Mesenchymal stem cell (in vitro differentiated cells and primary cell): ENCODE measurements at regions not wholly inside any gene's neighbourhood (a gene's known extent, or its start where the extent isn't known, plus 50 kb on each side); places are given as distances from the start of the nearest gene placed in this dataset.

Source experiments
- DNase-seq: peaks from one replicate; pipeline ENCODE4 v3.0.0-alpha.2; 2013
- H2AFZ ChIP-seq: one replicate; pipeline ENCODE4 v1.6.1; 2013; ENCODE audit warnings: low read depth, mild to moderate bottlenecking, control low read depth, inconsistent platforms, low read length, moderate library complexity
- H2AK5ac ChIP-seq: 2 replicates; pipeline ENCODE4 v1.6.1; 2013; ENCODE audit warnings: low read length, moderate library complexity, mild to moderate bottlenecking, inconsistent platforms; ENCODE audit not compliant: severe bottlenecking
- H2BK120ac ChIP-seq: one replicate; pipeline ENCODE4 v1.6.1; 2013; ENCODE audit warnings: low read depth, mild to moderate bottlenecking, inconsistent platforms, low read length, moderate library complexity
- H2BK12ac ChIP-seq, 2 experiments: one replicate each; pipeline ENCODE4 v1.6.1; 2013; ENCODE audit warnings: inconsistent platforms in 2 of 2, low read length in 2 of 2, mild to moderate bottlenecking in 2 of 2, moderate library complexity in 2 of 2, control low read depth in 1 of 2
- H2BK15ac ChIP-seq: one replicate; pipeline ENCODE4 v1.6.1; 2013; ENCODE audit warnings: mild to moderate bottlenecking, low read depth, inconsistent platforms; ENCODE audit not compliant: poor library complexity, severe bottlenecking
- H2BK5ac ChIP-seq: 2 replicates; pipeline ENCODE4 v1.6.1; 2013; ENCODE audit warnings: low read depth, mild to moderate bottlenecking, low read length, control low read depth, inconsistent platforms; ENCODE audit not compliant: poor library complexity, severe bottlenecking
- H3K14ac ChIP-seq, 2 experiments: one replicate each; pipeline ENCODE4 v1.6.1; 2013; ENCODE audit warnings: inconsistent platforms in 2 of 2, low read length in 2 of 2, control low read depth in 1 of 2, mild to moderate bottlenecking in 1 of 2, moderate library complexity in 1 of 2
- H3K18ac ChIP-seq, 2 experiments: one replicate each; pipeline ENCODE4 v1.6.1; 2013; ENCODE audit warnings: inconsistent platforms in 2 of 2, low read length in 2 of 2, control low read depth in 1 of 2, low read depth in 1 of 2, mild to moderate bottlenecking in 1 of 2
- H3K23ac ChIP-seq, 2 experiments: one replicate each; pipeline ENCODE4 v1.6.1; 2013; ENCODE audit warnings: inconsistent platforms in 2 of 2, low read length in 2 of 2, mild to moderate bottlenecking in 2 of 2, moderate library complexity in 2 of 2, control low read depth in 1 of 2
- H3K27ac ChIP-seq: 2 replicates; pipeline ENCODE4 v1.5.1; 2013; ENCODE audit warnings: mild to moderate bottlenecking, moderate library complexity, low read length, control low read depth, inconsistent platforms; ENCODE audit not compliant: poor library complexity, severe bottlenecking
- H3K27me3 ChIP-seq, 2 experiments: 2 replicates each; pipeline versions ENCODE4 v1.6.1 to v1.7.0; 2013; ENCODE audit warnings: low read length in 2 of 2, mild to moderate bottlenecking in 2 of 2, moderate library complexity in 2 of 2, control low read depth in 1 of 2, inconsistent platforms in 1 of 2; ENCODE audit not compliant: control insufficient read depth in 1 of 2, insufficient read depth in 1 of 2
- H3K36me3 ChIP-seq, 2 experiments: 2 replicates each; pipeline versions ENCODE4 v1.6.1 to v1.7.0; 2013; ENCODE audit warnings: low read length in 2 of 2, control low read depth in 1 of 2, inconsistent platforms in 1 of 2, low read depth in 1 of 2, mild to moderate bottlenecking in 1 of 2; ENCODE audit not compliant: insufficient read depth in 2 of 2, control insufficient read depth in 1 of 2
- H3K4ac ChIP-seq, 2 experiments: one replicate each; pipeline ENCODE4 v1.6.1; 2013; ENCODE audit warnings: inconsistent platforms in 2 of 2, low read length in 2 of 2, mild to moderate bottlenecking in 2 of 2, moderate library complexity in 2 of 2, control low read depth in 1 of 2, low read depth in 1 of 2
- H3K4me1 ChIP-seq: 2 replicates; pipeline ENCODE4 v1.6.1; 2013; ENCODE audit warnings: low read depth, low read length, control low read depth; ENCODE audit not compliant: control insufficient read depth, insufficient read depth
- H3K4me2 ChIP-seq: 2 replicates; pipeline ENCODE4 v1.6.1; 2013; ENCODE audit warnings: low read length, mild to moderate bottlenecking, inconsistent platforms; ENCODE audit not compliant: poor library complexity, severe bottlenecking
- H3K4me3 ChIP-seq, 2 experiments: 2 replicates each; pipeline versions ENCODE4 v1.5.1 to v1.7.0; 2013; ENCODE audit warnings: low read length in 2 of 2, mild to moderate bottlenecking in 2 of 2, control low read depth in 1 of 2, low read depth in 1 of 2; ENCODE audit not compliant: insufficient read depth in 1 of 2
- H3K79me1 ChIP-seq: replicated peaks from 2 replicates; pipeline ENCODE4 v1.6.1; 2013; ENCODE audit warnings: mild to moderate bottlenecking, control low read depth, low read length, inconsistent platforms; ENCODE audit not compliant: poor library complexity, severe bottlenecking
- H3K9ac ChIP-seq: 2 replicates; pipeline ENCODE4 v1.7.0; 2013; ENCODE audit warnings: mild to moderate bottlenecking, low read length, moderate library complexity
- H3K9me3 ChIP-seq: 2 replicates; pipeline ENCODE4 v1.7.0; 2013; ENCODE audit warnings: mild to moderate bottlenecking, low read length; ENCODE audit not compliant: control insufficient read depth
- H4K8ac ChIP-seq: one replicate; pipeline ENCODE4 v1.6.1; 2013; ENCODE audit warnings: inconsistent platforms, mild to moderate bottlenecking, low read length, moderate library complexity
- H4K91ac ChIP-seq: one replicate; pipeline ENCODE4 v1.6.1; 2013; ENCODE audit warnings: mild to moderate bottlenecking, low read length, inconsistent platforms
- WGBS: methylation state at CpG from one replicate; pipeline ENCODE4 v1.1.7; 2013; ENCODE audit warnings: mixed read lengths; 5-methylcytosine and 5-hydroxymethylcytosine counted together

GRCh38 chr13:33931397-33932311 is 113.7 kb downstream of the RFC3 start:
- Histone ChIP-seq H3K4me3 (no peak overlapping the region), H3K4me1 (no peaks in the 10 kb centered on the region), H3K79me1 (no peaks in the 10 kb centered on the region), H4K91ac (no peak overlapping the region), H2BK15ac (no peak overlapping the region), H3K18ac (no peak overlapping the region), H3K9me3 (no peaks in the 10 kb centered on the region), H3K9ac (no peak overlapping the region), H4K8ac (no peak overlapping the region), H3K4me2 (no peak overlapping the region), H2BK12ac (no peak overlapping the region), H3K36me3 (no peaks in the 10 kb centered on the region), H2BK120ac (no peak overlapping the region), H3K4ac (no peak overlapping the region), H2AFZ (no peak overlapping the region), H2BK5ac (no peak overlapping the region), H2AK5ac (no peak overlapping the region), H3K27me3 (no peaks in the 10 kb centered on the region), H3K14ac (no peak overlapping the region), H3K27ac (no peak overlapping the region), H3K23ac (no peak overlapping the region)
- DNase-seq = peak; percentile 67
- WGBS = 95% methylated on average over 2 of the region's 5 CpGs

- Histone ChIP-seq H2BK15ac (no peak overlapping the region), H3K18ac (no peak overlapping the region), H2BK120ac (no peak overlapping the region), H3K27ac (no peak overlapping the region), H3K4me2 (no peak overlapping the region), H3K4me1 (no peaks in the 10 kb centered on the region), H3K27me3 (no peaks in the 10 kb centered on the region), H2AFZ (no peak overlapping the region), H3K4me3 (no peak overlapping the region), H2AK5ac (no peak overlapping the region), H2BK5ac (no peak overlapping the region), H3K4ac (no peak overlapping the region), H3K9ac (no peak overlapping the region), H3K79me1 (no peaks in the 10 kb centered on the region), H4K91ac (no peak overlapping the region), H3K14ac (no peak overlapping the region), H2BK12ac (peak overlapping the region in 1 of 2 experiments; percentile 74), H4K8ac (no peak overlapping the region), H3K9me3 (no peaks in the 10 kb centered on the region), H3K36me3 (no peaks in the 10 kb centered on the region), H3K23ac (no peak overlapping the region)
- WGBS = 80% methylated on average over 3 of the region's 3 CpGs
- no peak for DNase-seq
Observed at GRCh38 chr13:33932769-33933406, 114.9 kb downstream of the RFC3 start.

GRCh38 chr13:33933810-33934209 is 115.9 kb downstream of the RFC3 start:
- no peak overlapping the region for H2BK12ac ChIP-seq
- no peak overlapping the region for H2AFZ ChIP-seq
- no peak overlapping the region for H3K18ac ChIP-seq
- no peaks in the 10 kb centered on the region for H3K79me1 ChIP-seq
- no peaks in the 10 kb centered on the region for H3K27me3 ChIP-seq
- no peak overlapping the region for H2AK5ac ChIP-seq
- no peak overlapping the region for H3K14ac ChIP-seq
- H3K27ac ChIP-seq = no peak overlapping the region
- no peak overlapping the region for H2BK5ac ChIP-seq
- WGBS = 95% methylated on average over 2 of the region's 3 CpGs
- H3K4me1 ChIP-seq = no peaks in the 10 kb centered on the region
- no peak for DNase-seq
- H3K23ac ChIP-seq = no peak overlapping the region
- no peak overlapping the region for H2BK15ac ChIP-seq
- H3K9ac ChIP-seq = no peak overlapping the region
- H3K4me3 ChIP-seq = no peak overlapping the region
- H4K91ac ChIP-seq = no peak overlapping the region
- no peak overlapping the region for H3K4me2 ChIP-seq
- no peak overlapping the region for H2BK120ac ChIP-seq
- H3K36me3 ChIP-seq = no peaks in the 10 kb centered on the region
- H3K4ac ChIP-seq = no peak overlapping the region
- H3K9me3 ChIP-seq = no peaks in the 10 kb centered on the region
- H4K8ac ChIP-seq = no peak overlapping the region

GRCh38 chr13:33934343-33934742 is 116.4 kb downstream of the RFC3 start:
- Histone ChIP-seq H3K14ac (no peak overlapping the region), H3K4me1 (no peaks in the 10 kb centered on the region), H3K36me3 (no peaks in the 10 kb centered on the region), H3K27me3 (no peaks in the 10 kb centered on the region), H3K9ac (no peak overlapping the region), H2BK120ac (no peak overlapping the region), H3K79me1 (no peaks in the 10 kb centered on the region), H3K9me3 (no peaks in the 10 kb centered on the region), H2BK12ac (no peak overlapping the region), H3K23ac (no peak overlapping the region), H3K4me3 (no peak overlapping the region), H3K4ac (no peak overlapping the region), H4K91ac (no peak overlapping the region), H2BK15ac (no peak overlapping the region), H2AK5ac (no peak overlapping the region), H2BK5ac (no peak overlapping the region), H4K8ac (no peak overlapping the region), H3K18ac (no peak overlapping the region), H3K4me2 (no peak overlapping the region), H3K27ac (no peak overlapping the region), H2AFZ (no peak overlapping the region)
- DNase-seq = no peak
- 100% methylated on average over 2 of the region's 2 CpGs for WGBS
